ENCODE measurements at regions not wholly inside any gene's neighbourhood (a gene's known extent, or its start where the extent isn't known, plus 50 kb on each side); places are given as distances from the start of the nearest gene placed in this dataset.

DNA sequence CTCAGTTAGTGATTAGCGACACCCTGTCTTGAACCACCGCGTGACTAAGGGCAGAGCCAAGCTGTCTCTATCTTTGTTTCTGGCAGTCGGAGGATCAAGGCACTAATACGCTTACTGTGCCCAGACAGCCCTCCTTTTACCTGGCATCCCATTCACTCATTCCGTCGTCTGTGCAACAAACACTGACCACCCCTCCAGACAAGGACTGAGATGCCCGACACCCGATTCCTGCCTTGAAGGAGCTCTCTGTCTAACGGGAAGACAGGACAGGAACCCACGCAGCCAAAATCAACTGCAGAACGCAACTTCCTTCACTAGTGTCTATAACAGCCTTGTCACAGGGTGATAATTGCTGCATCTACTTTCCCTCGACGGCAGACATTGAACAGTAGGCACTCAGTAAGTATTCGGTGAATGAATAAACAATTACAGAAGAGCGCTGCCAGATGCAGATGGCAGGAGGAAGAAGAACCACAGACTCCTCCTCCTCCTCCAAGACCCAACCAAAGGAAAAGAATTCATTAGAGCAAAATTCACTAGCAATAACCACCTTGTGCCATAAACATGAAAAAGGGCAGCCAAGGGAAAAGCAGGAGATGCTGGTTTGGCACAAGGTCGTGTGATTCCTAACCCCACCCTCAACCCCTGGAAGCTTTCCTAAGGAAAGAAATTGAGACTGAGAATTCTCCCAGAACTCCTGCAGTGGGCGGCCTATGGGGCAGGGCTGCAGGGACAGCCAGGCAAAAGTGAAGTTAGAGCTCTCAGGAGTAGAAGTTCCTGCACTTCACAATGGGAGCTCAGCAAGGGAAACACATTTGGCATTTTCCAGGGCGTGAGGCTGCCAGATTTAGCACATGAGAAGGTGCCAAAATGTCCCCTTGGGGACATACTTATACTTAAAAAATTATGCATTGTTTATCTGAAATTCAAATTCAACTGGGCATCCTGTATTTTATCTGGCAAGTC lies 186.6 kb upstream of the DIO3 start:
- no peak overlapping the region for H2AFZ ChIP-seq (ENCODE audit: low read depth, low read length)
- no peaks in the 10 kb centered on the region for H3K79me2 ChIP-seq (ENCODE audit: low read length)
- H3K4me2 ChIP-seq (ENCODE audit: low read length): no peak overlapping the region
- H3K4me3 ChIP-seq (ENCODE audit: low read length): no peak overlapping the region
- no peak for TF ChIP-seq EZH2phosphoT487 (IDR thresholded peaks at IDR 0.05; ENCODE audit: low read depth)
- TF ChIP-seq, protein P1, sequence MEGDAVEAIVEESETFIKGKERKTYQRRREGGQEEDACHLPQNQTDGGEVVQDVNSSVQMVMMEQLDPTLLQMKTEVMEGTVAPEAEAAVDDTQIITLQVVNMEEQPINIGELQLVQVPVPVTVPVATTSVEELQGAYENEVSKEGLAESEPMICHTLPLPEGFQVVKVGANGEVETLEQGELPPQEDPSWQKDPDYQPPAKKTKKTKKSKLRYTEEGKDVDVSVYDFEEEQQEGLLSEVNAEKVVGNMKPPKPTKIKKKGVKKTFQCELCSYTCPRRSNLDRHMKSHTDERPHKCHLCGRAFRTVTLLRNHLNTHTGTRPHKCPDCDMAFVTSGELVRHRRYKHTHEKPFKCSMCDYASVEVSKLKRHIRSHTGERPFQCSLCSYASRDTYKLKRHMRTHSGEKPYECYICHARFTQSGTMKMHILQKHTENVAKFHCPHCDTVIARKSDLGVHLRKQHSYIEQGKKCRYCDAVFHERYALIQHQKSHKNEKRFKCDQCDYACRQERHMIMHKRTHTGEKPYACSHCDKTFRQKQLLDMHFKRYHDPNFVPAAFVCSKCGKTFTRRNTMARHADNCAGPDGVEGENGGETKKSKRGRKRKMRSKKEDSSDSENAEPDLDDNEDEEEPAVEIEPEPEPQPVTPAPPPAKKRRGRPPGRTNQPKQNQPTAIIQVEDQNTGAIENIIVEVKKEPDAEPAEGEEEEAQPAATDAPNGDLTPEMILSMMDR (IDR thresholded peaks at IDR 0.05; ENCODE audit: low read depth, low read length): no peak
- no peak overlapping the region for H3K9ac ChIP-seq (ENCODE audit: low read length)
- no peaks in the 10 kb centered on the region for H3K9me3 ChIP-seq (ENCODE audit: insufficient read depth, low read length)
- H4K20me1 ChIP-seq (ENCODE audit: insufficient read depth, low read length): no peaks in the 10 kb centered on the region
- H3K27ac ChIP-seq (ENCODE audit: low read length): no peak overlapping the region
- H3K36me3 ChIP-seq (replicated peaks; ENCODE audit: low read depth, low read length): no peaks in the 10 kb centered on the region
- no peaks in the 10 kb centered on the region; the same call in 1 of the 2 replicates for H3K27me3 ChIP-seq (ENCODE audit: low read depth, low read length)
- no peaks in the 10 kb centered on the region for H3K4me1 ChIP-seq (ENCODE audit: low read length)

DNA sequence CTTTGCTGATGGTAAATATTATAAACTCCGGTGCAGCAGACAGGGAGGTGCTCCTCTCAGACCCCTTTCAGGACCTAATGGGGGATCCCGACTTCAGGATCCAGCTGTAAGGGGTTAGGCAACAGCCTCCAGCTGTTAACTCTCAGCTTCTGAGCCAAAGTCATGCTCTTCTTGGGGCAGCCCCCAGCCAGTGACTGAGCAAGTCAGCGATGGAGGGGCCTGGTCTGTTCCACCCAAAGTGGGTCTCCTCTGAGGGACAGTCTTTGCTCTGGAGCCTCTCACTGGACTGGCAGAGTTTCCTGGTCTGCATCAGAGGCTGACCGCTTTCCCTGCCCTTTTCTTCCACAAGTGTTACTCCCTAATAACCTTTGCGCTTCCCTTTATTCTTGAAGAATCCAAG lies 184.2 kb upstream of the DIO3 start:
- Histone ChIP-seq H3K9ac (ENCODE audit: low read length) (no peak overlapping the region), H3K27ac (ENCODE audit: low read length) (no peak overlapping the region), H2AFZ (ENCODE audit: low read depth, low read length) (no peak overlapping the region), H3K4me2 (ENCODE audit: low read length) (no peak overlapping the region), H4K20me1 (ENCODE audit: insufficient read depth, low read length) (no peaks in the 10 kb centered on the region), H3K9me3 (ENCODE audit: insufficient read depth, low read length) (no peaks in the 10 kb centered on the region), H3K4me1 (ENCODE audit: low read length) (no peaks in the 10 kb centered on the region), H3K27me3 (ENCODE audit: low read depth, low read length) (no peaks in the 10 kb centered on the region; the same call in 1 of the 2 replicates), H3K4me3 (ENCODE audit: low read length) (no peak overlapping the region), H3K36me3 (replicated peaks; ENCODE audit: low read depth, low read length) (no peaks in the 10 kb centered on the region), H3K79me2 (ENCODE audit: low read length) (no peaks in the 10 kb centered on the region)
- TF ChIP-seq, protein P1 (IDR thresholded peaks at IDR 0.05; ENCODE audit: low read depth, low read length): no peak
- TF ChIP-seq EZH2phosphoT487 (IDR thresholded peaks at IDR 0.05; ENCODE audit: low read depth): no peak

DNA sequence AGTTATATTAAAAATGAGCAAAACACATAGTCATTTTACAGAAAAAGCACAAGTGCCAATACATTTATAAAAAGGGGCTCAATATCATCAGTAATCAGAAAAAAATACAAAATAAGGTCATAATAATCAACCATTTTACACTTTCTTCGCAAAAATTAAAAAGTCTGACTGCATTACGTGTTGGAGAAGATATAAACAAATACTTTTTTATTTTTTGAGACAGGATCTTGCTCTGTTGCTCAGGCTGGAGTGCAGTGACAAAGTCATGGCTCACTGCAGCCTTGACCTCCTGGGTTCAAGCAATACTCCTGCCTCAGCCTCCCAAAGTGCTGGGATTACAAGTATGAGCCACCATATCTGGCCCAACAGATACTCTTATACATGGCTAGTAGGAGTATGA lies 181.5 kb upstream of the DIO3 start:
- H4K20me1 ChIP-seq (ENCODE audit: insufficient read depth, low read length): no peaks in the 10 kb centered on the region
- TF ChIP-seq, protein P1 (IDR thresholded peaks at IDR 0.05; ENCODE audit: low read depth, low read length): no peak
- no peak for TF ChIP-seq EZH2phosphoT487 (IDR thresholded peaks at IDR 0.05; ENCODE audit: low read depth)
- no peaks in the 10 kb centered on the region; the same call in 1 of the 2 replicates for H3K27me3 ChIP-seq (ENCODE audit: low read depth, low read length)
- H3K9me3 ChIP-seq (ENCODE audit: insufficient read depth, low read length): no peaks in the 10 kb centered on the region
- H3K4me3 ChIP-seq (ENCODE audit: low read length): no peak overlapping the region
- H3K4me2 ChIP-seq (ENCODE audit: low read length): no peak overlapping the region
- no peak overlapping the region for H3K9ac ChIP-seq (ENCODE audit: low read length)
- H3K79me2 ChIP-seq (ENCODE audit: low read length): no peaks in the 10 kb centered on the region
- H2AFZ ChIP-seq (ENCODE audit: low read depth, low read length): no peak overlapping the region
- H3K27ac ChIP-seq (ENCODE audit: low read length): no peak overlapping the region
- no peaks in the 10 kb centered on the region for H3K4me1 ChIP-seq (ENCODE audit: low read length)
- H3K36me3 ChIP-seq (replicated peaks; ENCODE audit: low read depth, low read length): no peaks in the 10 kb centered on the region

DNA sequence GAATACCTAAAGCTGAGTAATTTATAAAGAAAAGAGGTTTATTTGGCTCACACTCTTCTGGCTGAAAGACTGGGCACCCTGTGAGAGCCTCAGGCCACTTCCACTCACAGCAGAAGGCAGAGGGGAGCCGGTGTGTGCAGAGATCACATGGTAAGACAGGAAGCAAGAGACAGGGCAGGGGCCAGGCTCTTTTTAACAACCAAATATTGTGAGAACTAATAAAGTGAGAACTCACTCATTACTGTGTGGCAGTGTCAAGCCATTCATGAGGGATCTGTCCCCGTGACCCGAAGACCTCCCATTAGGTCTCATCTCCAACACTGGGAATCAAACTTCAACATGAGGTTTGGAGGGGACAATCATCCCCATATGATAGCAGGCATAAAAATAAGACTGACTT lies 180.8 kb upstream of the DIO3 start:
- no peak overlapping the region for H3K4me3 ChIP-seq (ENCODE audit: low read length)
- H3K79me2 ChIP-seq (ENCODE audit: low read length): no peaks in the 10 kb centered on the region
- H3K27me3 ChIP-seq (ENCODE audit: low read depth, low read length): no peaks in the 10 kb centered on the region; the same call in 1 of the 2 replicates
- TF ChIP-seq, protein P1 (IDR thresholded peaks at IDR 0.05; ENCODE audit: low read depth, low read length): no peak
- no peak for TF ChIP-seq EZH2phosphoT487 (IDR thresholded peaks at IDR 0.05; ENCODE audit: low read depth)
- no peak overlapping the region for H3K4me2 ChIP-seq (ENCODE audit: low read length)
- no peaks in the 10 kb centered on the region for H4K20me1 ChIP-seq (ENCODE audit: insufficient read depth, low read length)
- H3K4me1 ChIP-seq (ENCODE audit: low read length): no peaks in the 10 kb centered on the region
- no peaks in the 10 kb centered on the region for H3K9me3 ChIP-seq (ENCODE audit: insufficient read depth, low read length)
- no peaks in the 10 kb centered on the region for H3K36me3 ChIP-seq (replicated peaks; ENCODE audit: low read depth, low read length)
- H3K27ac ChIP-seq (ENCODE audit: low read length): no peak overlapping the region
- no peak overlapping the region for H2AFZ ChIP-seq (ENCODE audit: low read depth, low read length)
- no peak overlapping the region for H3K9ac ChIP-seq (ENCODE audit: low read length)

Data from OCI-LY3 (cell line).